AG09309 (cell line): ENCODE measurements at regions not wholly inside any gene's neighbourhood (a gene's known extent, or its start where the extent isn't known, plus 50 kb on each side); places are given as distances from the start of the nearest gene placed in this dataset.

Experiments used
- DNase-seq: peaks from one replicate; pipeline ENCODE4 v3.0.0-alpha.2; 2010; ENCODE audit warnings: low read depth
- H3K4me3 ChIP-seq: 2 replicates; pipeline ENCODE4 v1.5.1; 2011; ENCODE audit warnings: mild to moderate bottlenecking, low read depth, low read length, moderate library complexity; ENCODE audit not compliant: control insufficient read depth
- CTCF ChIP-seq: IDR thresholded peaks from 2 replicates; pipeline ENCODE4 v1.5.1; 2011; ENCODE audit warnings: mild to moderate bottlenecking, low read depth, low read length, inconsistent platforms; ENCODE audit not compliant: insufficient read depth, control insufficient read depth; ENCODE audit errors: missing control alignments

GRCh38 chr2:121142452-121142851 is 142.6 kb downstream of the TFCP2L1 start:
- no peak overlapping the region for H3K4me3 ChIP-seq
- TF ChIP-seq CTCF: no peak

GRCh38 chr2:121144111-121144510 is 140.9 kb downstream of the TFCP2L1 start:
- no peak for DNase-seq
- H3K4me3 ChIP-seq: no peak overlapping the region
- no peak for TF ChIP-seq CTCF

More at GRCh38 chr2:121142452-121142851, 142.6 kb downstream of the TFCP2L1 start:
- no peak for DNase-seq

DNA sequence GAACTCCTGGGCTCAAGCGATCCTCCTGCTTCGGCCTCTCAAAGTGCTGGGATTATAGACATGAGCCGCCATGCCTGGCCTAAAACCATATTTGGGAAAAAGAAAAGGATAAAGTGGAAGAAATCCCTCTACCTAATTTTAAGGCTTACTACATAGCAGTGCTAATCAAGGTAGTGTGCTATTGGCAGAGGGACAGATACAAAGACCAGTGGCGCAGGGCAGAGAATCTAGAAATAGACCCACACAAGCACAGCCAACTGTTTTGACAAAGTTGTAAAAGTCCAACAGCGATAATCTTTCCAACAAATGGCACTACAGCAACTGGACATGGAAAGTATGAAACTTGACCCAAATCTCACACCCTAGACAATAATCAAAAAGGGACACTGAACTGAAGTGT is 138.4 kb downstream of the TFCP2L1 start:
- TF ChIP-seq CTCF: no peak
- DNase-seq: no peak
- no peak overlapping the region for H3K4me3 ChIP-seq

- no peak overlapping the region for H3K4me3 ChIP-seq
- no peak for DNase-seq
- TF ChIP-seq CTCF: no peak
Observed at GRCh38 chr2:121147766-121148165, 137.2 kb downstream of the TFCP2L1 start.

GRCh38 chr2:121148481-121148880 is 136.5 kb downstream of the TFCP2L1 start:
- DNase-seq: no peak
- TF ChIP-seq CTCF: no peak

GRCh38 chr2:121149384-121149783 is 135.6 kb downstream of the TFCP2L1 start:
- no peak for TF ChIP-seq CTCF
- no peak overlapping the region for H3K4me3 ChIP-seq
- DNase-seq: no peak

More at GRCh38 chr2:121148481-121148880, 136.5 kb downstream of the TFCP2L1 start:
- no peak overlapping the region for H3K4me3 ChIP-seq

- no peak for DNase-seq
- TF ChIP-seq CTCF: no peak
- H3K4me3 ChIP-seq: no peak overlapping the region
Observed at GRCh38 chr2:121150126-121150525, 134.9 kb downstream of the TFCP2L1 start.
